GM21390 (cell line): ENCODE measurements at regions not wholly inside any gene's neighbourhood (a gene's known extent, or its start where the extent isn't known, plus 50 kb on each side); places are given as distances from the start of the nearest gene placed in this dataset.
A peak's percentile ranks its signal among the peaks of the same experiment; 100 is the strongest.

Source experiments
- ATAC-seq: cut with Tn5 transposase; IDR thresholded peaks from one replicate; pipeline ENCODE4 v1.9.1; 2021; ENCODE audit not compliant: unreplicated experiment

DNA sequence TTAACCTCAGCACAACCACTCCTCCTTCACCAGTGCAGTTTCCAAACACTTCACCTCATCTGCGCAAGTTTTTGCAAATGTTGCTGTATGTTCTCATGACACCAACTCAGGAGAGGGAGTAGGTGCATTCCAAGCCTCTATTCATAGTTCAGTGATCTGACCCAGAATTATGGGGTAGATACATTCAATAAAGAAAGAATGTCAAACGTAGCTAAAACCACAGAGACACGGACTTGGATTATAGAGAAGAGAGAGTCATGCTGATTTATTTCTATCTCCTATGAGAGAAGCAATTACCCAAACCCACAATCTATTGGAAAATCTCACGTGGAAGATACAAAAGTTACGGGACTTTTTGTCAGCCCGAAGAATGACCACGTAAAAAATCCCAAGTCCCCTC is 1006.0 kb upstream of the TMEM132C start:
- no peak for ATAC-seq

DNA sequence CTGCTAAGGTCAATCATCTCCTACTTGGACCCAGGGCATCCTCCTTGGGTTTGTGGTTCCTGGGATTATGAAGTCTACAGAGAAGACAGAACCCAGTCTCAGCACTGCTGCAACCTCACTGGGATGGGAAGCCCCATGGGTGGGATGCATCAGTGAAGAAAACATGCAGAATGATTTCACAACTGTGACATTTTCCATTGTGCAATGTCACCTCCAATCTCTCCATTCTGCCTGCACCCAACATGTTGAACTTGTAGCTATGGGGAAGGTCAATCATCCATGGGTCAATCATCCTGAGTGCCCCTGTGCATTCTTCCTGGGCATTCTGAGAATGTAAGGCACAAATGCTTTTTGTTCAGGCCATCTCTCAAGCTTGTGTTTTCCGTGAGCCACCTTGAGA is 1004.4 kb upstream of the TMEM132C start:
- ATAC-seq = no peak

DNA sequence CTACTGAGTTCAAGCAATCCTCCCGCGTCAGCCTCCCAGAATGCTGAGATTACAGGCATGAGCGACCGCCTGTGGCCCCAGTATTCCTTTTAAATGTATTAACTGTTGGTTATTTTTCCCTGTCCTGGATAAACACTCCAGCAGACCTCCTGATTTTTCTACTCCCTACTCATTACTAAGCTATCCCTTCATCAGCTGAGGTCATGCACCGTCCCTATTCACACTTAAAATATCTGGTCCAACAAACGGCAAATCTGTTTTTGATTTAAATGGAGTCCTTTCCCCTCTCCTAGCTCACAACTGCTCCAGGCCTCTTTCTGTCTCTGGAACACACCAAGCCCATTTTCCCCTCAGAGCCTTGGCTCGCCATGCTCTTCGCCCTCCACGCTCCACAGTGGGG is 1003.3 kb upstream of the TMEM132C start:
- no peak for ATAC-seq

DNA sequence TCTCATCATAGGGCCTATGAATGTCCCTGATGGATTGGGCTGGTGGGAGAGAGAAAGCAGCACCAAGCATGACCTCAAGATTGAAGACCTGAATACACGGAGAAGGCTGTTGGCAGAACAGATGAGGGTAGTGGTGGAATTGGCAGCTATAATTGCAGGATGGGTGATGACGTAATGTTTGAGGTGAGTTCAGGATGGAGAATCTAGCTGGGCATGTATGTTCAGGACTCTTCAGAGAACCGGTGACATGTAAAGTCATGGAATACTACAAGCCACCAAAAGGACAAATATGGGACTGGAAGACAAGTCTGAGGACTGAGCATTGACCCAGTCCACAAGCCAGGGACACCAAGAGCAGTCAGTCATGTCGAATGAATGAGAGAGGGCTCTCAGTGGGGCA is 999.8 kb upstream of the TMEM132C start:
- no peak for ATAC-seq

DNA sequence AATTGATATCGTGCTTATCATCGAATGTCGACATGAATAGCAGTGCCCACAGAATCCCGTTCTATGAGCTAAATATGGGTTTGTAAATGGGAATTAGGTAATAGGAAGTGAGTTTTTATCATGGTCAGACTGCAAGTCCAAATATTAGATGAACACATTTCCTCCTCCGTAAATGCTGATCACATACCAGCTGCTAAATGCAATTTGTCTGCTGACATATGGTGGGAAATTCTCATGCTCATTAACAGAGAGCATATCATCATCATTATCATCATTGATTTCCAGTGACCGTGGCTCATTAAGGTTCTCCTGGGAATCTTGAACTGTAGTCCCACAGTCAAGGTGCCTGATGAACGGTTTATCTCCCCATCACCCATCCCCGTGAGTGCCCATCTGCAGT is 998.8 kb upstream of the TMEM132C start:
- ATAC-seq = no peak

DNA sequence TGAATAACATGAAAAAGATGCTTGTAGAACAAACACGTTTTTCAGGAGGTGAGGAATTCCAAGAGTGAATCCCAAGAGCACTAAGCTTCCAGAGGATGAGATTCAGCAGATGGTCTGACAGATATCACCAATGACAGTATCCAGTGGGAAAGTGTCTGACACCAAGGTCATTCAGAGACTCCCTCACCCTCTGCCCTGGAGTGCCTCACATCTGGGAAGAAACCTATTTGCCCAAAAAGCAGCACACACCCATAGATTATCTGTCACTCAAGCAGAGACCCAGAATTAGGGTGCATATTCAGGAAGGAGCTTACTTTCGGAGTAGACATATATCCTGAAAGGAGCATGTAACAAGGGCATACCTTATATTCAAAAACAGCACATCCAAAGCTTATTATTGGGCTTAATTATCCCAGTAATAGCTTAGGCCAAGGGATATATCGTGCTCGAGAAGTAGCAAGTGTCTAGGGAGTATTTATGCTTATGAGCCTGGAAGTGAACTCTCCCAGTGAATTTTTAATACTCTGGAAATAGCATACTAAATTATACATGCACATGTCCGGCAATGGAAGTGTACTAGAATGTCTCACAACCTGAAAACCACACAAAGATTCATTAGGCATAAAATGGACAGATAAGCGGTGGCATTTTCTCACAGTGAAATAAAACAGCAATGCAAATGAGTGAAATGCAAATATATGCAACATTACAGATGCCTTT is 998.1 kb upstream of the TMEM132C start:
- ATAC-seq = no peak

DNA sequence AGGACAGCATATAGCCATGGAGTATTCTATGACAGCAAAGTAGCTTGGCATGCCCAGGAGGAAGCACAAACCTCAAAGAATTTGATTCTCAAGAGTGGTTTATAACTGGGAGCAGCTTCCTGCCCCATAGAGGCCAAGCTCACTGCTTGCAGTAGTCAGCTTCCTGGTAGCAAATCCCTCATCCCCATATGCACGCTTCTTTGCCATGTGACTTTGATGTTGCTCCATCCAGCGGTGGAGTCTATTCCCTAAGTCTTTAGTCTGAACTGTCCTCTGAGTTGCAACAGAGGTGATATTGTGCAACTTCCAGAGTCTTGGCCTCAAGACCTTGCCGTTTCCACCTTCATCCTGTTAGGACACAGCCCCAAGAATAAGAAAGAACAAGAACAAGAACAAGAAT is 996.8 kb upstream of the TMEM132C start:
- no peak for ATAC-seq

DNA sequence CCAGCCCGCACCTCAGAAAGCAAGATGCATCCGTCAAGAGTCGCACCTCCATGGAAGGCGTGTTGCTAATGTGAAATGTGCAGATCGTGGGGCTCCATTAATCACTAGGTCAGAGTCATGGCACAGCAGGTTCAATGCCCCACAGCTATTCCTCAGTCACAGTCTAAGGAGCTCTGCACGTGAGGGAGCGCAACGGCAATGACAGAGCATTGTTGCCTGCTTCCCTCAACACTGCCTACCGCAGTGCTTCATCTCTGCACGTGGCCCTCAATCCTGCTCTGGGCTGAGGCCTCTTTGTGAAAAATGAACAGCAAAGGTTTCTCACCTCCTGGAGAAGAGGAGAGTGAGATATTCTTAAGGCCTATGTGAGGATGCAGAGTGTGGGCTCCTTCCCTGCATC is 995.2 kb upstream of the TMEM132C start:
- no peak for ATAC-seq

DNA sequence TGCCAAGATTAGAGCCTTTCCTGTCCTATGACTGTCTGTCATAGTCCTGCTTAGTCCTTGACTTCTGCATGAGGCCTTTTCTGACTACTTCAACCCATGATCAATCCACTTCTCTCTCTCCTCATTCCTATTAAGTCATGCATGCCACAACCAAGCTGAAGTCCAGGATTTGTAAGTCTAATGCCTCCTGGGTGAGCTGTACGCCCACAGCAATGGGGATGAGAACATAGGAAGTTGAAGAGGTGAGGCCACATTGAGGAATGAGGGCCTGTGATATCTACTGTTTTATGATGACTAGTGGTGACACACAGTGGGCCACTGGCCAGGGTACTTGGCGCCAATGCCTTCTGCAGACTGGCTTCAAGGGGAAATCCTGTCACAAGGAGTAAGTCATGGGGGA is 994.1 kb upstream of the TMEM132C start:
- no peak for ATAC-seq

DNA sequence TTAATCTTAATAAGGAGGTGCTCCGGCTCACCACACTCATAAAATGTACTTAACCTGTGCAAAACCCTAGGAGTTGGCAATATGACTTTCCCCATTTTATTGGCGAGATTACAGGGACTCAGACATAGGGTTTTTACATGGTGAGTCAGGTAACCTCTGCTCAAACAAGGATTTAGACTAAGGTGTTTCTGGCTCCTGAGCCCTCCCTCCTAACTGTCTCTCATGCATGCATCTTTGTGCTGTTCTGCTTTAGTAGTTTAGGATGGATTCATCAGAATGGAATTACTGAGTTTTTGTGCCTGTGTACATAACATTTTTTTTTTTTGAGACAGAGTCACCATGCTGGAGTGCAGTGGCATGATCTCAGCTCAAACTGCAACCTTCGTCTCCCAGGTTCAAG is 993.3 kb upstream of the TMEM132C start:
- no peak for ATAC-seq

DNA sequence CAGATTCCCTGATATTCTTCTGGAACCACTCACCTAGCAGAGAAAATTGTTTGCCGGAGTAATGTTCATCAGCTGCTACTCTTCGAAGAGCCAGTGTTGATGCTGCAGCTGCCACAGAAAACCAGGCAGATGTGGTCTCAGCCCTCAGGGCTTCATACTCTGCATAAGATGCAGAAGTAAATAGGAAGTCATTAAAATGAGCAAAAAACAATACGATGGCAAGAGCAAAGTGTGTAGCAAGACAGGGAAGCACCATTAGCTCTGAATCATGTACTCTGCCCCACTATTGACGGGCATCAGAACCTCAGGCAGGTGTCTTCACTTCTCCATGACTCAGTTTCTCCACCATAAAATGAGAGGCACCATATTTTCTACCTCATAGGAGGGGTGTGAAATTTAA is 991.6 kb upstream of the TMEM132C start:
- no peak for ATAC-seq

DNA sequence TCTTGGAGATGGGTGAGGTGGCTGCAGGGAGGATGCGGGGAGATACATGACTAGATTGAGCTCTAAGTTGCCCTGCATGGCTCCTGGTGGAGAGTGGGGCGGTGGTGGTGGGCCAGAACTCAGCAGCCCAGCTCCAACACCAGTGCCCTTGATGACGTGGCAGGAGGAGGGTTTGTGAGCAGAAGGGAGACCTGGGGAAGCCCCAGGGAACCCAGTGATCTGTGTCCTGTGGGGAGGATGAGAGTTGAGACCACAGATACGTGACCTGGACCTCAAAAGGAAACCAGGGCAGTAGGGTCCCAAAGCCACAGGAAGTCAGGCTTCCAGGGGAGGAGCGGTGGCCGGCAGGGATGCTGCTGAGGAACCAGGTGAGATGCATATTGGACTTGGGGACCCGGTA is 989.1 kb upstream of the TMEM132C start:
- ATAC-seq = peak; percentile 62

DNA sequence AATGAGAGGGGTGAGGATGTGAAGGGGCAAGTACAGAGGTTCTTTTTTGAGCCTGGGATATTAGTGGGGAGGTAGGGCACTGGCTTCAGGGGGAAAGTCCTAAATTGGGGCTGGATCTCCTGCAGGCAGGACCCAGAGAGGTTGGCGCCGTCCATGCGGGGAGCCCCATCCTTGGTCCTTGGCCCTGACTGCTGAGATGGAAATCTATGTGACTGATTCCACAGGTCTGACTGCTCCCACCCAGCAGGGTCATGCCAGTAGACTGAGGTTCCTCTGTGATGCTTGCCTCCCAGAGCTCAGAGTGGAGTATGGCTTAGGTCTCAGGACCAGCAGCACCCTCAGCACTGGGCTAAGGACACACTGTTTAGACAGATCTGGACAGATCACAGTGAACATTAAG is 988.6 kb upstream of the TMEM132C start:
- no peak for ATAC-seq

DNA sequence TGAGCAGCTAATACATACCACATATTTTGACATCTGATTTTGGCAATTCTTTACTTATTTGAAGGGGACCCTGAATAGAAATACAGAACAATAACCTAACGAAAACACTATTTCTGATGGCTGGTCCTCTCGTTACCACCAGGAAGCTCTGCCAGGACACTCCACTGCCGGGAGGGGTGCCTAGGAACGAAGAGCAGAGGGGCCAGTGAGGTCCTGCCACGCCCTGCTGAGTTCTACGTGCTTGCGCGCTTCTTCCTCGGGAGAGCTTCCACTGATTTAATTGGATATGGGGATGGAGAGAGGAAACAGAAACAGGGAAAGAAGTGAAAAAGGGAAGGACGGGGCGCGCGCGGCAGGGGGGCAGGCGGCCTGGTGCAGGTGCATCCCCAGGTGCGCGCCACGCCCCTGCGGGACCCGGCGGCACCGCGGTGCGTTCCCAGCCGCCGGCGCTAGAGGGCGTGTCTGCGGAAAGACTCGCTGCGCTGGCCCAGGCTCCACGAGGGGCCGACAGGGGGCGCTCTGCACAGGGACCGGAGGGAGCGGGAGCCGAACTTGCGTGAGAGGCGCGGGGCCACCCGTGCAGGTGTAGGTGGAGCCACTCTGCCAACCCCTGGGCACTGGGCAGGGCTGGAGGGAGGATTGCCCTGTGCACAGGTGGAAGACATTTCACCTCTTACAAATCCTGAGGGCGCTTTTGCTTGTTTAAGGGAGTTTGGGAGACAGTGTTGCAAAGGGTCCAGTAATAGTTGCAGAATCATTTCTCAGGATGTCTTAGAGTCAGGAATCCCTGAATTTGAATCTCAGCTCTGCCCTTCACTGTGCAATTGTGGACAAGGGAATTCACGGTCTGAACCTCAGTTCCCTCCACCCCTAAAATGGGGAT is 986.3 kb upstream of the TMEM132C start:
- ATAC-seq = peak; percentile 81

DNA sequence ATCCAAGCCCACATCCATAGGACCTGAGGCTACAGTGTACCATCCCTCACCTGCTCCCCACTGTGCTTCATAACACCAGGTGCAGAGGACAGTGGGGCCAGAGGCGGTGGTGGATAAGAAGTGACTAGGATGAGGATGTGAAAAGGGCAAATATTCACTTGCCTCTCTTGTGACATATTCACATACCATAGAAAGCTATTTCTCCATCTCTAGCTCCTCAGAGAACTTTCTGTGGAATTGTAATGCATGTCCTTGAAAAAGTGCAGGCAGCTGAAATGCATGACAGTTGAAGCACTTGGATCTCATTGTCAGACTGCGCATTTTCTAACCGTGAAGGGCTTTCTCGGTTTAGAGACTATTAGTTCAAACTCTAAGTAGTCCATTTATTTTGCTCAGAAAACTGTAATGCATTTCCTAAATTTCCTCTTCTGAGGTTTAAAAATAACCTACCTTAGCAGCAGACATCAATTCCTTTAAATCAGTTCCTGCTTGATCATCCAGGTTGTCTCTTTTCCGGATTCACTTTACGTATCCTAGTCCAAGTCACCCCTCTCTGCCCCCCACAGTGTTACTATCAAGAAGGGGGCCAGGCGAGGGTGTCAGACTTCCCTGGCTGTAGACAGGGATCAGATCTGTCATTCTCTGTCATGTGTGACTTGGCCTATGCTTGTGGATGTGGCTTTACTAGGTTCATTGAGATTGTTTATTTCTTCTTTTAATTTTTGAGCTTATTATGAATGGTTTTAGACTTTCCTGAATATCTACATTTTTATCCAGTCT is 984.0 kb upstream of the TMEM132C start:
- no peak for ATAC-seq

DNA sequence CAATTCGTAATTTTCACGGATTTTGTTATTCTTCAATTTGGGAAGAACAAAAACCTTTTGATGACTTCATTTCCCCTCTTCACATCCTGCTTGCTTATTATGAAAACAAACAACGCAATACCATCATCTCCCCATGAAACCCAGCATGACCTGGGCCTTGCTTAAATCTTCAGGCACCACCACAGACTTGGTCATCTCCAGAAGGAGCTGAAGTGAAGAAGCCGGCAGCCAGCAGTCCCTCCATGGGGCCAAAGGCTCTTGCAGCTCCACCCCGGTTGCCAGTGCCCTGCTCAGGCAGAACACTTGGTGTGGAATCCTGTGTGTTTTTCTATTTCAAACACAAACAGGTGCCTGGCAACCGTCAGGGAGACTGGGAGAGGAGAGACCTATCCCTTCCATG is 982.9 kb upstream of the TMEM132C start:
- no peak for ATAC-seq

DNA sequence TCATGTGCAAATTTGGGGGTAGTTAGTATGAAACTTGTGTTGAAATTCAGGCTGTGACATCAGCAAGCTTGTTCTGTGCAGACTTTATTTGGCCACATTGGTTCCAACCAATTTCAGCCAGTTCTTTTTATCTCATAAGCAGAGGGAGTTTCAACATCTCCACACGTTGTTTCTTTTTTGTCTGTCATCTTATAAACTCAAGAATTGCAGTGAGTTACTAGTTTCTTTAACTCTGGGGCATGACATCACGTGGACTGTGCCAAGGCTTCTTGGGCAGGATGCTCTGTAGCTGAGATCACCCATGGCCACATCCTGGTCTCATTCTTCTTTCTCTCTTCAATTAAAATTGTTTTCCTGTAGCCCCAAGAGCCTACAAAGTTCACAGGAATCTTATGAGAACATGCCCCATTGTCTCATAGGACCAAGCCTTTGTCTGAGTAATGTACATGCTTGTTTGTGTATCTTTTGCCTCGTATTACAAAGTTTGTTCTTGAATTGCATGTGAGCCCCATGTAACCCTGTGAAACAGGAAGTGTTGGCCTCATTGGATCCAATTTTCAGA is 982.0 kb upstream of the TMEM132C start:
- no peak for ATAC-seq

DNA sequence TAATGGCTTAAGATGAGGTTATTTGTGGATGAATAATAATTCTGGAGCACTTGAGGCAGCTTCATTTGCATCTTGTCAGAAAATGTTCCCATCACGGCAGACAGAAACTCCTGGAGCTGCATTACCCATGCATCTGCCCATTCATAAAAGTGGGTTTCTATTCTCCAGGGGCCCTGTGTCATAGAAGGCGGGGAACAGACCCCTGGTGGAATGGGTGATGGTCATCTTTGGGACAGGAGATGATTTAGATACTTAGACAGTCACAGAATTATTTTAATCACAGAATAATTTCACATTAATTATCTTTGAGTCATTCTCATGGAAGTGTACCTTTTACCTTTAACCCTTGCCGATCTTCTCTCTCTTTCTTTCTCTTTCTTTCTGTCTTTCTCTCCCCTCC is 980.7 kb upstream of the TMEM132C start:
- ATAC-seq = no peak

DNA sequence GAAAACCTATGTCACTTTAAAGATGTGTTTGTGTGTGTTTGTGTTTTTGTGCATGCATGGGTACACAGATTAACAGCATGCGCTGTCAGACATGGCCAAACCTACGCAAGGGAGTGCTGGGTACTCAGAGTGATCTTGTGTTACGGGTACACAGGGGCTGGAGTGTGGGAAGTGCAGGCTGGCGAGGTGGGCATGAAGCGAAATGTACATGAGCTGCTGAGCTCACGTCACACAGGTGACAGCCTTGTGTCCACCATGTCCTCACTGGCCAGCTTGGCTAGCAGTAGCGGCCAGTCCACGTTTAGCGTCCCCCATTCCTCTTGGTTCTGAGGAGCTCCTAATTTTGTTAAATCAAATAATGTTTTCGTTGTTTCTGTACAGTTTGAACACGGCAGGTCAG is 979.7 kb upstream of the TMEM132C start:
- ATAC-seq = no peak

DNA sequence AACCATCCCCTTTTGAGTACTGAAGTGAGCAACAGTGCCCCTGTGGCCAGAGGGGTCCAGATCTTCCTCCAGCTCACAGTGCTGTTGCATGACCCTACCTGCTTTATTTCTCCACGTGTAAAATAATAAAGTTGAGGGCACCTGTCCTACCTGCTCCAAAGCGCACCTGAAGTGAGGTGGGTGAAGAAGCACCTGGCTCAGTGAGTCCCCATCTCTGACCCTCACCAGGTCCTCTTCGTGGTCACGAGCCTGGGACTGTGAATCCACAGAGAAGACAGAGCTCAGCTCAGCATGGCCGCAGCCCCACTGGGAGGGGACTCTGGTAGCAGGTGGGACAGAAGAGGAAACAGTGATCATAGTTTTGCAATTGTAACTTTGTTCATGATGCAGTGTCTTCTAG is 976.7 kb upstream of the TMEM132C start:
- ATAC-seq = no peak

DNA sequence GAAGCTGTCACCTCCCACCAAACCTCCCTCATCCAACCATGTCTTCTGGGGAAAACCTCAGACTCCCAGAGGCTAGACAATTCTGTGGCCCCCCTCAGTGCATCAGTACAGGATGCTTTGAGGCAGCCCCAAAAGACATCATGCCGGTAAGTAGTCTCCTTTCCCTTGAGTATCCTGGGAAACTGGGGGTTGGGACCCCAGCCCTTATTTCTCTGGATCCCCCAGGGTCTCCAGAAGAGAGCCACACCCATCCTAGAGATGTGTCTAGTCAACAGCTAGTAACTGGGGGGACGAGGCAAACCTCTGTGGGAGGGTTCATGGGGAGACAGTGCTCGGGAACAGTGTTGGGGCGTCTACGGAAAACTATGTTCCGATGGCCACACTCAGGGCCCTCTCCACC is 974.2 kb upstream of the TMEM132C start:
- no peak for ATAC-seq
